ENCODE measurements at regions not wholly inside any gene's neighbourhood (a gene's known extent, or its start where the extent isn't known, plus 50 kb on each side); places are given as distances from the start of the nearest gene placed in this dataset.

- Histone ChIP-seq H3K4me3 (ENCODE audit: low read depth in 2 of 2, low read length in 2 of 2) (no peak overlapping the region), H3K9me3 (ENCODE audit: control insufficient read depth, insufficient read depth, low read depth, low read length) (no peaks in the 10 kb centered on the region), H3K4me1 (ENCODE audit: control insufficient read depth, insufficient read depth, low read length) (no peaks in the 10 kb centered on the region), H3K36me3 (ENCODE audit: control insufficient read depth, insufficient read depth, low read length) (no peaks in the 10 kb centered on the region), H3K27me3 (ENCODE audit: control insufficient read depth, insufficient read depth, low read length) (no peaks in the 10 kb centered on the region), H3K27ac (ENCODE audit: low read length) (no peak overlapping the region)
- no peak for DNase-seq (ENCODE audit: low read depth, low spot score)
- BruUV-seq (replicated peaks): no TSS peak
- no peak for TF ChIP-seq REST (IDR thresholded peaks at IDR 0.05; ENCODE audit: insufficient read depth in 1 of 2, low read depth in 2 of 2, low read length in 1 of 2)
- TF ChIP-seq TCF7L2 (IDR thresholded peaks at IDR 0.05; ENCODE audit: low read depth, low read length): no peak
- CTCF ChIA-PET: no interaction called here
- POLR2A ChIA-PET: no interaction called here
- in situ Hi-C loops (cut with HindIII; ENCODE audit: low pct_unique_long_range_greater_than_20kb, low sequenced_read_pairs) (no loop called here), intact Hi-C loops (cut with micrococcal nuclease; ENCODE audit: unreplicated experiment) (loop anchor here (10.0 kb wide), 1 partner anchor 65 kb away; no protein-coding TSS in a partner anchor)
- ATAC-seq: no peak
Measured at GRCh38 chr18:14969500-14969899, 221.5 kb downstream of the ANKRD30B start.

GRCh38 chr18:14970027-14970426, 222.1 kb downstream of the ANKRD30B start:
- no TSS peak for BruUV-seq (replicated peaks)
- Histone ChIP-seq H3K4me1 (ENCODE audit: control insufficient read depth, insufficient read depth, low read length) (no peaks in the 10 kb centered on the region), H3K27me3 (ENCODE audit: control insufficient read depth, insufficient read depth, low read length) (no peaks in the 10 kb centered on the region), H3K9me3 (ENCODE audit: control insufficient read depth, insufficient read depth, low read depth, low read length) (no peaks in the 10 kb centered on the region), H3K36me3 (ENCODE audit: control insufficient read depth, insufficient read depth, low read length) (no peaks in the 10 kb centered on the region), H3K4me3 (ENCODE audit: low read depth in 2 of 2, low read length in 2 of 2) (no peak overlapping the region), H3K27ac (ENCODE audit: low read length) (no peak overlapping the region)
- DNase-seq (ENCODE audit: low read depth, low spot score): no peak
- POLR2A ChIA-PET: no interaction called here
- TF ChIP-seq REST (IDR thresholded peaks at IDR 0.05; ENCODE audit: insufficient read depth in 1 of 2, low read depth in 2 of 2, low read length in 1 of 2) (no peak), SIN3A (IDR thresholded peaks at IDR 0.05; ENCODE audit: borderline replicate concordance, insufficient read depth, low read depth, low read length) (no peak), POLR2AphosphoS5 (IDR thresholded peaks at IDR 0.05; ENCODE audit: low read depth, low read length) (no peak), TCF7L2 (IDR thresholded peaks at IDR 0.05; ENCODE audit: low read depth, low read length) (no peak), CTCF (IDR thresholded peaks at IDR 0.05) (no peak)
- ATAC-seq: peak; percentile 59; the same call in 1 of the 2 replicates
- CTCF ChIA-PET: no interaction called here
- in situ Hi-C loops (cut with HindIII; ENCODE audit: low pct_unique_long_range_greater_than_20kb, low sequenced_read_pairs): no loop called here
- intact Hi-C loops (cut with micrococcal nuclease; ENCODE audit: unreplicated experiment): no loop called here

All from Panc1 (cell line).